OCI-LY1 (cell line): ENCODE measurements at regions not wholly inside any gene's neighbourhood (a gene's known extent, or its start where the extent isn't known, plus 50 kb on each side); places are given as distances from the start of the nearest gene placed in this dataset.

Experiments used
- H2AFZ ChIP-seq: fragments of 200-600 bp; sonication (generic), shearing (Covaris generic); 2 replicates; pipeline ENCODE4 v1.6.0; 2014; ENCODE audit warnings: antibody characterized with exemption, mild to moderate bottlenecking, low read length
- H3F3A ChIP-seq: fragments of 200-600 bp; sonication (generic), shearing (Covaris generic); 2 replicates; pipeline ENCODE4 v1.6.0; 2014; ENCODE audit warnings: mild to moderate bottlenecking, antibody characterized with exemption, low read length, moderate library complexity; ENCODE audit not compliant: insufficient read depth
- H3K27ac ChIP-seq: fragments of 200-600 bp; sonication (generic); 2 replicates; pipeline ENCODE4 v1.5.1; 2014; ENCODE audit warnings: low read length, mixed run types, mild to moderate bottlenecking, low read depth; ENCODE audit not compliant: poor library complexity, severe bottlenecking
- H3K27me3 ChIP-seq: fragments of 200-600 bp; sonication (generic); 2 replicates; pipeline ENCODE4 v1.6.0; 2014; ENCODE audit warnings: antibody characterized with exemption, mild to moderate bottlenecking, low read length, moderate library complexity; ENCODE audit not compliant: insufficient read depth
- H3K36me3 ChIP-seq: fragments of 200-600 bp; sonication (generic); 2 replicates; pipeline ENCODE4 v1.6.1; 2014; ENCODE audit warnings: mild to moderate bottlenecking, antibody characterized with exemption, low read length, moderate library complexity, mixed read lengths; ENCODE audit not compliant: insufficient read depth
- H3K4me1 ChIP-seq: fragments of 200-600 bp; sonication (generic); 2 replicates; pipeline ENCODE4 v1.5.1; 2014; ENCODE audit warnings: mild to moderate bottlenecking, low read length, moderate library complexity; ENCODE audit not compliant: insufficient read depth, severe bottlenecking
- H3K4me2 ChIP-seq: fragments of 200-600 bp; sonication (generic), shearing (Covaris generic); 2 replicates; pipeline ENCODE4 v1.6.1; 2014; ENCODE audit warnings: low read length
- H3K4me3 ChIP-seq: fragments of 200-600 bp; sonication (generic); 2 replicates; pipeline ENCODE4 v1.5.1; 2014; ENCODE audit warnings: low read length, low read depth, mild to moderate bottlenecking, mixed read lengths; ENCODE audit not compliant: poor library complexity, severe bottlenecking
- H3K79me2 ChIP-seq: fragments of 200-600 bp; shearing (Covaris generic); 2 replicates; pipeline ENCODE4 v1.6.1; 2016; ENCODE audit warnings: mixed run types, low read length, mixed read lengths; ENCODE audit not compliant: insufficient read depth
- H3K9ac ChIP-seq: fragments of 200-600 bp; sonication (generic), shearing (Covaris generic); 2 replicates; pipeline ENCODE4 v1.6.1; 2014; ENCODE audit warnings: mild to moderate bottlenecking, low read length, mixed read lengths
- H3K9me2 ChIP-seq: fragments of 200-600 bp; sonication (generic), shearing (Covaris generic); 2 replicates; pipeline ENCODE4 v1.6.1; 2014; ENCODE audit warnings: low read depth, mild to moderate bottlenecking, low read length, mixed read lengths
- H3K9me3 ChIP-seq: fragments of 200-600 bp; shearing (Covaris generic); 2 replicates; pipeline ENCODE4 v1.6.1; 2014; ENCODE audit warnings: low read length, mixed read lengths
- H4K20me1 ChIP-seq: fragments of 200-600 bp; sonication (generic), shearing (Covaris generic); 2 replicates; pipeline ENCODE4 v1.6.0; 2016; ENCODE audit warnings: mild to moderate bottlenecking, low read length; ENCODE audit not compliant: insufficient read depth
- CTCF ChIP-seq: fragments of 200-600 bp; sonication (generic), shearing (Covaris generic); IDR thresholded peaks from 2 replicates; pipeline ENCODE4 v1.5.1; 2017; ENCODE audit warnings: mild to moderate bottlenecking, antibody characterized with exemption, low read length, moderate library complexity, mixed read lengths
- EZH2 ChIP-seq: fragments of 200-600 bp; sonication (generic), shearing (Covaris generic); IDR thresholded peaks from 2 replicates; pipeline ENCODE4 v1.8.0; 2017; ENCODE audit warnings: borderline replicate concordance, mixed run types, mild to moderate bottlenecking, antibody characterized with exemption, low read length, moderate library complexity, mixed read lengths

GRCh38 chr4:189463734-189464133, 476.9 kb upstream of the FRG1 start:
- Histone ChIP-seq H3K9me2 (no peaks in the 10 kb centered on the region), H3K79me2 (no peaks in the 10 kb centered on the region), H3K27ac (no peak overlapping the region), H3K4me1 (no peaks in the 10 kb centered on the region), H3K4me3 (no peak overlapping the region), H2AFZ (no peak overlapping the region), H3K27me3 (no peaks in the 10 kb centered on the region), H3F3A (no peaks in the 10 kb centered on the region), H3K36me3 (no peaks in the 10 kb centered on the region), H3K9me3 (no peaks in the 10 kb centered on the region), H4K20me1 (no peaks in the 10 kb centered on the region), H3K9ac (no peak overlapping the region), H3K4me2 (no peak overlapping the region)
- TF ChIP-seq CTCF (no peak), EZH2 (no peak)

GRCh38 chr4:189494407-189494806, 446.3 kb upstream of the FRG1 start:
- no peak overlapping the region for H3K4me2 ChIP-seq
- H4K20me1 ChIP-seq = no peaks in the 10 kb centered on the region
- no peaks in the 10 kb centered on the region for H3K9me2 ChIP-seq
- no peak overlapping the region for H3K27ac ChIP-seq
- H3K4me1 ChIP-seq = no peaks in the 10 kb centered on the region
- no peak for TF ChIP-seq CTCF
- no peak for TF ChIP-seq EZH2
- H3K9ac ChIP-seq = no peak overlapping the region
- no peaks in the 10 kb centered on the region for H3K36me3 ChIP-seq
- H3K4me3 ChIP-seq = no peak overlapping the region
- H3K79me2 ChIP-seq = no peaks in the 10 kb centered on the region
- H2AFZ ChIP-seq = no peak overlapping the region
- no peaks in the 10 kb centered on the region for H3F3A ChIP-seq
- H3K9me3 ChIP-seq = no peaks in the 10 kb centered on the region
- H3K27me3 ChIP-seq = no peaks in the 10 kb centered on the region

- H3K36me3 ChIP-seq = no peaks in the 10 kb centered on the region
- no peaks in the 10 kb centered on the region for H3K9me2 ChIP-seq
- H3K27me3 ChIP-seq = no peaks in the 10 kb centered on the region
- no peaks in the 10 kb centered on the region for H3K79me2 ChIP-seq
- no peaks in the 10 kb centered on the region for H3K9me3 ChIP-seq
- H2AFZ ChIP-seq = no peak overlapping the region
- no peak overlapping the region for H3K4me3 ChIP-seq
- no peak overlapping the region for H3K27ac ChIP-seq
- no peak overlapping the region for H3K4me2 ChIP-seq
- no peak for TF ChIP-seq CTCF
- TF ChIP-seq EZH2 = no peak
- no peak overlapping the region for H3K9ac ChIP-seq
- H4K20me1 ChIP-seq = no peaks in the 10 kb centered on the region
- no peaks in the 10 kb centered on the region for H3F3A ChIP-seq
- no peaks in the 10 kb centered on the region for H3K4me1 ChIP-seq
Observed at GRCh38 chr4:189497516-189497915, 443.2 kb upstream of the FRG1 start.
